Glutamatergic neuron (in vitro differentiated cells): ENCODE measurements at regions not wholly inside any gene's neighbourhood (a gene's known extent, or its start where the extent isn't known, plus 50 kb on each side); places are given as distances from the start of the nearest gene placed in this dataset.

Source experiments
- DNase-seq: peaks from one replicate; pipeline ENCODE4 v3.0.0; 2022
- H3K27ac Mint-ChIP-seq: one replicate; pipeline ENCODE4 v1.8.0; 2020; ENCODE audit warnings: mild to moderate bottlenecking, mixed read lengths, inconsistent platforms; ENCODE audit not compliant: unreplicated experiment
- H3K27me3 Mint-ChIP-seq: one replicate; pipeline ENCODE4 v1.8.0; 2020; ENCODE audit warnings: mild to moderate bottlenecking, moderate library complexity, mixed read lengths, inconsistent platforms; ENCODE audit not compliant: unreplicated experiment
- H3K36me3 Mint-ChIP-seq: one replicate; pipeline ENCODE4 v1.8.0; 2020; ENCODE audit warnings: mild to moderate bottlenecking, mixed read lengths, inconsistent platforms; ENCODE audit not compliant: unreplicated experiment
- H3K4me1 Mint-ChIP-seq: one replicate; pipeline ENCODE4 v1.8.0; 2020; ENCODE audit warnings: mild to moderate bottlenecking, low read depth, mixed read lengths, inconsistent platforms; ENCODE audit not compliant: unreplicated experiment
- H3K4me3 Mint-ChIP-seq: one replicate; pipeline ENCODE4 v1.8.0; 2020; ENCODE audit warnings: mild to moderate bottlenecking, mixed read lengths, inconsistent platforms; ENCODE audit not compliant: unreplicated experiment
- H3K9me3 Mint-ChIP-seq: one replicate; pipeline ENCODE4 v1.8.0; 2020; ENCODE audit warnings: mild to moderate bottlenecking, moderate library complexity, mixed read lengths, inconsistent platforms; ENCODE audit not compliant: unreplicated experiment
- TF ChIP-seq, protein P1 (sequence below): fragments of 200-600 bp; sonication (generic); IDR thresholded peaks from one replicate; pipeline ENCODE4 v1.5.0; 2021; ENCODE audit not compliant: partially characterized antibody, unreplicated experiment

DNA sequence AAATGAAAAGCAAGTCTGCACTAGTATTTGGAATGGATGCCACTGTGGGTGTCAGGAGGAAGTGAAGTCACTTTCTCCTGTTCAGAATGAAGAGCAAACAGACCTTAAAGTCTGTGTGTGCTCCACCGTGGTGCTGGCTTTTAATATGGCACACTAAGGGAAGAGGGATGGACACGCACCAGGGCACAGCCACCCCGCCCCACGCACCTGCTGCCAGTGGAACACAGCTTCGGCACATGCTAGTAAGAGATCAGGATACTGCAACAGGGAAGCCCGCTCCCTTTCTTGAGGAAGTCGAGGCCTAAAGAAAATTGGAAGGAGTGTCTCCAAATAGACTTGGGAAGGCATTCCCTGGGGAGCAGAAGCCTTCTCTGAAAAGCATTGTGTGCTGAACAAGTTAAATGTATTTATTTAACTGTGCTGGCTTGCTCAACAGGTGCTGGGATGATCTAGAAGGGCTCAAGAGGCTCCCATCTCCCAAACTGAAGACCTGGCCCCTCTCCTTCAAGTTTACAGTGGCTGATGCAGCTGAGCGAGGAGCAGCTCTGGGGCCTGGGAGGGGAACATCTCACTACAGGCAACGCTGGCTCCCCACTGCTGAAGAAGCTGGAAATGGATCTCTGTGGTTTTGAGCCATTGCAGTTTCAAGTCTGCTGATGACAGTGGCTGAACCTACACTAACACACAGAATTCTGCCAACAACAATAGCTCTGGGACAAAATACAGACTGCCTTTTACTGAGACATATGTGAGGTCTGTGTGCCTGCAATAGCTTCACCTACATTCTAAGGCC lies 504.6 kb upstream of the B3GAT1 start:
- Mint-ChIP-seq H3K27ac (no peak overlapping the region), H3K27me3 (peaks cover 5% of the 10 kb centered on the region), H3K4me3 (no peak overlapping the region), H3K9me3 (peaks cover 4% of the 10 kb centered on the region), H3K36me3 (no peaks in the 10 kb centered on the region), H3K4me1 (peaks cover 13% of the 10 kb centered on the region)
- no peak for DNase-seq
- TF ChIP-seq, protein P1, sequence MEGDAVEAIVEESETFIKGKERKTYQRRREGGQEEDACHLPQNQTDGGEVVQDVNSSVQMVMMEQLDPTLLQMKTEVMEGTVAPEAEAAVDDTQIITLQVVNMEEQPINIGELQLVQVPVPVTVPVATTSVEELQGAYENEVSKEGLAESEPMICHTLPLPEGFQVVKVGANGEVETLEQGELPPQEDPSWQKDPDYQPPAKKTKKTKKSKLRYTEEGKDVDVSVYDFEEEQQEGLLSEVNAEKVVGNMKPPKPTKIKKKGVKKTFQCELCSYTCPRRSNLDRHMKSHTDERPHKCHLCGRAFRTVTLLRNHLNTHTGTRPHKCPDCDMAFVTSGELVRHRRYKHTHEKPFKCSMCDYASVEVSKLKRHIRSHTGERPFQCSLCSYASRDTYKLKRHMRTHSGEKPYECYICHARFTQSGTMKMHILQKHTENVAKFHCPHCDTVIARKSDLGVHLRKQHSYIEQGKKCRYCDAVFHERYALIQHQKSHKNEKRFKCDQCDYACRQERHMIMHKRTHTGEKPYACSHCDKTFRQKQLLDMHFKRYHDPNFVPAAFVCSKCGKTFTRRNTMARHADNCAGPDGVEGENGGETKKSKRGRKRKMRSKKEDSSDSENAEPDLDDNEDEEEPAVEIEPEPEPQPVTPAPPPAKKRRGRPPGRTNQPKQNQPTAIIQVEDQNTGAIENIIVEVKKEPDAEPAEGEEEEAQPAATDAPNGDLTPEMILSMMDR, result no peak

DNA sequence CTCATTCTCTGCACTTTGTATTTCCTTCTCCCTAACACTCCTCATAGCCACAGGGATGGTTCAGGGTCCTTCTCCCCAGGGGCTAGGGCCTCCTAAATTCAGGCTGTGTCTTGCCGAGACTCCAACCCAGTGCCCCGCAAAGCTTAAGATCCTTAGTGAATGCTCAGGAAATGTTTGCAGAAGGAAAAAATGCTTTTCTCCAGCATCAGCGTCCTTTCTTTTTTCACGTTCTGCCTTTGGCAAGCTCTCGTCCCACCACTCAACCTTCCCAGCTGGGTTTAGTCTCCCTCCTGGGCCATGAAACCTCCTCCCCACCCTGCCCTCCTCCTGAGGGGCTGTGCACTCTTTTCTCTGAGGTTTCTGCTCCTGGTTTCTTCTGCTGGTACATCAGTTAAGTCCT lies 503.8 kb upstream of the B3GAT1 start:
- Mint-ChIP-seq H3K36me3 (no peaks in the 10 kb centered on the region), H3K4me1 (peaks cover 8% of the 10 kb centered on the region), H3K4me3 (no peak overlapping the region), H3K27me3 (peaks cover 5% of the 10 kb centered on the region), H3K9me3 (peaks cover 4% of the 10 kb centered on the region), H3K27ac (no peak overlapping the region)
- TF ChIP-seq, protein P1, result no peak
- no peak for DNase-seq

DNA sequence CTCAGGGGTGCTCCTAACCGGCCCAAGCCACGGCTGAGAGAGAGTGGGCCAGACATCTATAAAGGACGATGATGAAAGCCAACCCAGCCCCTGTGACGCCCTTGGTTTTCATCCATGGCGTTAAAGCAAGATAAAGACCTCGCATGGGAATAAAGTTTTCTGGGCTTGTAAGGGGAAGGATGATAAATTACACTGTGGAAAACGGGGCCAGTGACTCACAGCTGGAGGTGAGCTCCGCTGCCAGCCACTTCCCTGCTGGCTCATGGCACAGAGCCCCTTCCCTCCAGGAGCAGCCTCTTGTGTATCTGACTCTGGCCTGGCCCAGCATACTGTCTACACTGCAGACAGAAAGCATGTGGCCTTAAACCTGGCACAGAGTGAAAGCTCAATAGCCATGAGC lies 503.2 kb upstream of the B3GAT1 start:
- H3K4me3 Mint-ChIP-seq, result no peak overlapping the region
- peaks cover 4% of the 10 kb centered on the region for H3K9me3 Mint-ChIP-seq
- peaks cover 5% of the 10 kb centered on the region for H3K4me1 Mint-ChIP-seq
- no peak overlapping the region for H3K27ac Mint-ChIP-seq
- TF ChIP-seq, protein P1, result no peak
- H3K36me3 Mint-ChIP-seq, result no peaks in the 10 kb centered on the region
- peaks cover 5% of the 10 kb centered on the region for H3K27me3 Mint-ChIP-seq
- DNase-seq, result no peak

DNA sequence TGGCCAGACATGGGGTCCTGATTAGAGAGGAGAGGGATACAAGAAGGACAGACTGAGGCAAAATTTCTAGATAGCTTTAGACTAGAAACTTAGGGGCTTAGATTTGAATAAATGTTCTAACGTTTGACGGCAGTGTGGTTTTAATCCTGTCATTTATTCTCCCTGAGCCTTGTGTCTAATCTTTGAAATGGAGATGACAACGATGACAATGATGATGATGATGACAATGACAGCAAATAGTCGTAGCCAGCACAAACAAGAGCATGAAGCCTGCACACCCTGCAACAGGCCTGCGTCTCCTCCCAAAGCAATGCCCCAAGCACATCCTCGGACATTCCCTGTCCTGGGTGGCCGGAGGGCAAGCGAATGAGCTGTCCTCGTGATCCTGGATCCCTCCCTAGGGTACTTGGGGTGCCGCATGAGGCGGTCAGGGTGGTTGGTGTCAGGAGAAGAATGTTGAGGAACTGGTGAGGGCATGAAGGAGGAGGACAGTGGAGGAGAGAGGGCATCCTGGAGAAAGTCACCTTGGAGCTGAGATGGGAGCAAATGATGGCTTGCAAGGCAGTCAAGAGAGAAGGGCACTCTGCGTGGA lies 502.1 kb upstream of the B3GAT1 start:
- TF ChIP-seq, protein P1, result no peak
- Mint-ChIP-seq H3K27ac (no peak overlapping the region), H3K4me3 (no peak overlapping the region), H3K27me3 (peaks cover 5% of the 10 kb centered on the region), H3K4me1 (peaks cover 5% of the 10 kb centered on the region), H3K36me3 (no peaks in the 10 kb centered on the region), H3K9me3 (peaks cover 4% of the 10 kb centered on the region)
- DNase-seq, result no peak

DNA sequence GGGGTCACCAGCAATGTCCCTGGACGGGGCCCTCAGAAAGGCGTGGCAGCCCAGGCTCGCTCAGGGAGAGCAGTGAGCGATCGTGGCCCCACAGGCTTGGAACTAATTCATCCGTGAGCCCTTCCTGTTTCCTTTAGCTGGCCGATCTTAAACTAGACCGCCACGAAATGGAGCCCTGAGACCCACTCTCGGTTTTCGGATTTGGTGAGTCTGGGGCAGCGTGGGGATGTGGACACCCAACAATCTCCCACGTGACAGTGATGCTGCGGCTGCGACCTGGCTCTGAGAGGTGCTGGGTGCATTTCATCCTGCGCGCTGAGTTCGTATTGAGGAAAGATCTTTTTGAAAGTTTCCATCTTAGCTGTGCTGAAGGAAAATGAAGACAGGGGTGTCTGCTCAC lies 501.3 kb upstream of the B3GAT1 start:
- no peak overlapping the region for H3K4me3 Mint-ChIP-seq
- DNase-seq, result no peak

More for the DNA sequence above, 501.3 kb upstream of the B3GAT1 start:
- no peak overlapping the region for H3K27ac Mint-ChIP-seq
- peaks cover 5% of the 10 kb centered on the region for H3K4me1 Mint-ChIP-seq
- no peaks in the 10 kb centered on the region for H3K36me3 Mint-ChIP-seq
- TF ChIP-seq, protein P1, result no peak
- H3K9me3 Mint-ChIP-seq, result peaks cover 4% of the 10 kb centered on the region
- H3K27me3 Mint-ChIP-seq, result peaks cover 5% of the 10 kb centered on the region
